ENCODE measurements at regions not wholly inside any gene's neighbourhood (a gene's known extent, or its start where the extent isn't known, plus 50 kb on each side); places are given as distances from the start of the nearest gene placed in this dataset.
"Not testable (repeated sequence)": the region's sequence is repeated elsewhere in the genome, so short reads cannot be mapped to it uniquely, and the experiment has no call there.

DNA sequence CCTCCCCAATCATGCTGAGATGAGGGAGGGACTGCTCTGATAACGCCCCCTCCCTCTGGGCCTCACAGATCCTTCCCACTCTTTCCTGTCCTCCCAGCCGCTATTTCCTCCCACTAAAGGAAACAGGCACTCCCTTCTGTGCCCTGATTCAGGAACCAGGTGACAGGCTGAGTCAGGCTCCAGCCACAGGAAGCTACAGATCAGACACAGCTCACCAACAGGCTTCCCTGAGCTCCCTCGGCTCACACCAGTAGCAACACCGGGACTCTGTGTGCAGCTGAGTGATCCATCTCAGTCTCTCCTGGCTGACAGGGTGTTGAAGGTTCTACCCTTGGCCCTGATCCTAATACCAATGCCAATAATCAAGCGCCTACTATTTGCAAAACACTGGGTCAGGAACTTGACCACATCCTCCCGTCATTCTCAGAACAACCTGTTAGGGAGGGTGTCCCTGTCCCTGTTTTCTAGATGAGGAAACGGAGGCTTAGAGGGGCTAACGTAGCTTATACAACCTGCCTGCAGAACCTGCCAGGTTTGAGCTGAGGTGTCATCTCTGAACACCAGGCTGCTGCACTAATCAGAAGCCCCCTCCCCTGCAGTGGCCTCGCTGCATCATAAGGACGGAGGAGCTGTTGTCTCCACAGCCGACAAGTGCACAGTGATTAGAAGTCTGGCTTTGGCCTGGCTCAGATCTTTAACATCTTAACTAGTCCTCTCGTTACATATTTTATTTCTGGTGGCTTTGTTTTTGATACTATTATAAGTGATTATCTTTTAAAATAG, 126.3 kb downstream of the LRRC37A3 start:
- H3K9me3 ChIP-seq (ENCODE audit: control insufficient read depth in 3 of 3, low read length in 3 of 3); H3K36me3 ChIP-seq (ENCODE audit: control insufficient read depth in 3 of 3, insufficient read depth in 3 of 3, low read length in 3 of 3); H3K27ac ChIP-seq (ENCODE audit: low read depth, low read length); H3K4me3 ChIP-seq (ENCODE audit: low read length in 3 of 3); H3K9ac ChIP-seq (ENCODE audit: low read depth in 1 of 3, low read length in 3 of 3); H3K27me3 ChIP-seq (ENCODE audit: control insufficient read depth in 3 of 3, insufficient read depth in 3 of 3, low read length in 3 of 3): not testable (repeated sequence)
- H3K4me1 ChIP-seq (ENCODE audit: control insufficient read depth in 3 of 3, insufficient read depth in 3 of 3, low read length in 3 of 3) = peaks cover 0 to 15% (median 9%) of the 10 kb centered on the region in 3 donors

DNA sequence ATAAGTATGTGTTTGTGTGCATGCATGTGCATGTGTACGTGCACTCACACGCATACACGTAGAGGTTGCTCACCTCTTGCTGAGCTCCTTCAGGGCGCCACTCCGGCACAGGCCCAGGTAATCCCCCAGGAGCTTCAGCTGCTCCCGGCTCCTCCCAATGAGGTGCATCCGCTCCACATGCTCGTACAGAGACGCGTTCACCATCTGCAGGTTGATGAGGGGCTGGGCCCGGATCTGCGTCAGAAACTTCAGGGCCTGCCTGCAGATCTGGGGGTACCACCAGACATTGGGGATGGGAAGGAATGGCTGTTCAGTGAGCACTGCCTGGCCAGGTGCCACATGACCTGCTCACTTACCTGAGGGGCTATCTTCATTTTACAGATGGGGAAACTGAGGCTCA, 127.0 kb downstream of the LRRC37A3 start:
- not testable (repeated sequence) for H3K27ac ChIP-seq (ENCODE audit: low read depth, low read length); H3K9ac ChIP-seq (ENCODE audit: low read depth in 1 of 3, low read length in 3 of 3); H3K36me3 ChIP-seq (ENCODE audit: control insufficient read depth in 3 of 3, insufficient read depth in 3 of 3, low read length in 3 of 3); H3K9me3 ChIP-seq (ENCODE audit: control insufficient read depth in 3 of 3, low read length in 3 of 3); H3K27me3 ChIP-seq (ENCODE audit: control insufficient read depth in 3 of 3, insufficient read depth in 3 of 3, low read length in 3 of 3); H3K4me3 ChIP-seq (ENCODE audit: low read length in 3 of 3)
- H3K4me1 ChIP-seq (ENCODE audit: control insufficient read depth in 3 of 3, insufficient read depth in 3 of 3, low read length in 3 of 3) = peaks cover 6 to 20% (median 16%) of the 10 kb centered on the region in 3 donors

DNA sequence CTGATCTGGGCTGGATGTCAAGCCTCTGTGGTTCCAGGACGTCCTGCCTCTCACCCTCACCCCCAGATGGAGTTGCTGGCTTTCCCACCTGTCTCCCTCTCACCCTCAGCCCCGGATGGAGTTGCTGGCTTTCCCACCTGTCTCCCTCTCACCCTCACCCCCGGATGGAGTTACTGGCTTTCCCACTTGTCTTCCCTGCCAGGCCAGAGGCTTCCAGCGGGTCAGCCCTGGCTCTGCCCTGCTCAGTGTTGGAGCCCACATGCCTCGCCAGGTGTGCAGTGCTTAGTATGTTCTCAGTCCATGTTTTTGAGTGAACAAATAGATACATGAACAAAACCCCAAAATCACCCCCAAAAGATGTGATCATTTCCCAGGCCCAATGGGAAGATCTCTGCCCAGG, 127.6 kb downstream of the LRRC37A3 start:
- H3K36me3 ChIP-seq (ENCODE audit: control insufficient read depth in 3 of 3, insufficient read depth in 3 of 3, low read length in 3 of 3); H3K4me3 ChIP-seq (ENCODE audit: low read length in 3 of 3); H3K27me3 ChIP-seq (ENCODE audit: control insufficient read depth in 3 of 3, insufficient read depth in 3 of 3, low read length in 3 of 3); H3K27ac ChIP-seq (ENCODE audit: low read depth, low read length); H3K9ac ChIP-seq (ENCODE audit: low read depth in 1 of 3, low read length in 3 of 3); H3K9me3 ChIP-seq (ENCODE audit: control insufficient read depth in 3 of 3, low read length in 3 of 3): not testable (repeated sequence)
- peaks cover 9 to 25% (median 22%) of the 10 kb centered on the region in 3 donors for H3K4me1 ChIP-seq (ENCODE audit: control insufficient read depth in 3 of 3, insufficient read depth in 3 of 3, low read length in 3 of 3)

DNA sequence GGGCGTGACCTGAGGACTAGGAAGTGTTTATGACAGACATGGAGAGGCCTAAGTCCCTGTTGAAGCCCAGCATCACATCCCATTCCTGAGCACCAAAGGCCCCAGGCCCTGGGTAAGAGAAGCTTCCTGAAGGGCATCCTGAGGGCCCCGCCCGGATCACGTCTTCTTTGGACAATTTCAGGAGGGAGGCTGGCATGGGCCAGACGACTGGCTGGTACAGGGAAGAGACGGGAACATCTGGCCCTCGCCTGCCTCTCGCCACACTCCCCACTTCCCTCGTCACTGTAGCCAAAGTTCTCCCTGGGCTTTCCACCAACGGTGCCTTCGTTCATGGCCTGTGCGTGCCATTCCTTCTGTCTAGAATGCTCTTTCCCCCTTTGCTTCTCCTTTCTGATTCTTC, 128.1 kb downstream of the LRRC37A3 start:
- H3K27me3 ChIP-seq (ENCODE audit: control insufficient read depth in 3 of 3, insufficient read depth in 3 of 3, low read length in 3 of 3); H3K9me3 ChIP-seq (ENCODE audit: control insufficient read depth in 3 of 3, low read length in 3 of 3); H3K9ac ChIP-seq (ENCODE audit: low read depth in 1 of 3, low read length in 3 of 3); H3K27ac ChIP-seq (ENCODE audit: low read depth, low read length); H3K4me3 ChIP-seq (ENCODE audit: low read length in 3 of 3); H3K36me3 ChIP-seq (ENCODE audit: control insufficient read depth in 3 of 3, insufficient read depth in 3 of 3, low read length in 3 of 3): not testable (repeated sequence)
- H3K4me1 ChIP-seq (ENCODE audit: control insufficient read depth in 3 of 3, insufficient read depth in 3 of 3, low read length in 3 of 3) = peaks cover 9 to 29% (median 25%) of the 10 kb centered on the region in 3 donors

DNA sequence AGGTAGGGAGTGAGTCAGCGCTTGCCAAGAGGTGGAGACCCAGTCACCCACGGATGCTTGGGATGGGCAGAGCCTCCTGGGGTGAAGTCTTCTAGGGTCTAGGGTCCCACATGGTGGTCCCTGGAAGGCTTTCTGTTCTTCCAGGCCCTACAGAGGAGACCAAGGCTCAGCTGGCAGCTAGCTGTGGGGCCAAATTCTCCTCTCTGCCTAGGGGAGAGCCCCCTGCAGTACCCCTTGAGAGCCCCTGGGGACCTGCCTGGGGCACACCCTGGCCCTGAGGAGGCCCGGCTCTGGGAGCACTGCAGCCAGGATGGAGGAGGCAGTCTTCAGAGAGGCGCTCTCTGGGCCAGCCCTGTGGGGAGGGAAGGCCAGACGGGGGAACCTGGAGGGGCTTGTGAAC, 128.6 kb upstream of the SMURF2 start:
- Histone ChIP-seq H3K4me1 (ENCODE audit: control insufficient read depth in 3 of 3, insufficient read depth in 3 of 3, low read length in 3 of 3) (peaks cover 9 to 30% (median 26%) of the 10 kb centered on the region in 3 donors), H3K36me3 (ENCODE audit: control insufficient read depth in 3 of 3, insufficient read depth in 3 of 3, low read length in 3 of 3) (peaks cover 3 to 12% (median 9%) of the 10 kb centered on the region in 3 donors)
- H3K9ac ChIP-seq (ENCODE audit: low read depth in 1 of 3, low read length in 3 of 3); H3K4me3 ChIP-seq (ENCODE audit: low read length in 3 of 3); H3K27ac ChIP-seq (ENCODE audit: low read depth, low read length); H3K27me3 ChIP-seq (ENCODE audit: control insufficient read depth in 3 of 3, insufficient read depth in 3 of 3, low read length in 3 of 3); H3K9me3 ChIP-seq (ENCODE audit: control insufficient read depth in 3 of 3, low read length in 3 of 3): not testable (repeated sequence)

DNA sequence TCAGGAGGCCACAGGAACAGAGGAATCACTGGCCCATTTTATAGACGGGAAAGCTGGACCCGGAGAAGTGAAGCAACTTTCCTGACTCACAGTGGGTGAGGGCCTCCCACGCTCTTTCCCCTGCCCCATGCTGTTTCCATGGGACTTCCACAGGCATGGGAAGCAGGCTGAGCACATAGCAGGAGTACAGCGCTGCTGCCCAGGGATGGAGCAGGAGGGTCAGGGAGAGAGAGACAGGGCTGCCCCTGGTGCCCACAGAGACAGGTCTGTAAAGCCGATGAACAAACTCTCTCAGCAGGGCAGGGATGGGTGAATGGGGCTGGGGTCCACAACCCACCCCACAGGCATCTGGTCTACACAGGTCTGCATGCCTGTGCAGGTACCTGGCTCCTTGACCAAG, 128.1 kb upstream of the SMURF2 start:
- H3K9ac ChIP-seq (ENCODE audit: low read depth in 1 of 3, low read length in 3 of 3) = not testable (repeated sequence)

DNA sequence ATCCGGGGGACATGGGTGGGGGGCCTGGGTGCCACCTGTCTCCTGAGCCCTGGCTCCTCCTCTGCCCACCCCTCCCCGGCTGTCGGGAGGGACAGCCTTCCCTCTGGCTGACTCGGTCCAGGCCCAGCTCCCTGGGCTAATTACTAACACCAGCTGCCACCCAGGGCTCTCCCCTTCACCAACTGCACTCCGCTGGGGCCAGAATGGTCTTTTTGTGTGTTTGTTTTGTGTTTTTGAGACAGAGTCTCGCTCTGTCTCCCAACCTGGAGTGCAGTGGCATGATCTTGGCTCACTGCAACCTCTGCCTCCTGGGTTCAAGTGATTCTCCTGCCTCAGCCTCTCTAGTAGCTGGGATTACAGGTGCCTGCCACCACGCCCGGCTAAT, 126.9 kb upstream of the SMURF2 start:
- H3K9me3 ChIP-seq (ENCODE audit: control insufficient read depth in 3 of 3, low read length in 3 of 3); H3K4me3 ChIP-seq (ENCODE audit: low read length in 3 of 3); H3K27ac ChIP-seq (ENCODE audit: low read depth, low read length); H3K9ac ChIP-seq (ENCODE audit: low read depth in 1 of 3, low read length in 3 of 3); H3K27me3 ChIP-seq (ENCODE audit: control insufficient read depth in 3 of 3, insufficient read depth in 3 of 3, low read length in 3 of 3): not testable (repeated sequence)
- H3K4me1 ChIP-seq (ENCODE audit: control insufficient read depth in 3 of 3, insufficient read depth in 3 of 3, low read length in 3 of 3) = peaks cover 9 to 30% (median 26%) of the 10 kb centered on the region in 3 donors
- peaks cover 11 to 21% (median 18%) of the 10 kb centered on the region in 3 donors for H3K36me3 ChIP-seq (ENCODE audit: control insufficient read depth in 3 of 3, insufficient read depth in 3 of 3, low read length in 3 of 3)

More for the DNA sequence above, 128.1 kb upstream of the SMURF2 start:
- not testable (repeated sequence) for H3K27ac ChIP-seq (ENCODE audit: low read depth, low read length); H3K4me3 ChIP-seq (ENCODE audit: low read length in 3 of 3); H3K9me3 ChIP-seq (ENCODE audit: control insufficient read depth in 3 of 3, low read length in 3 of 3); H3K27me3 ChIP-seq (ENCODE audit: control insufficient read depth in 3 of 3, insufficient read depth in 3 of 3, low read length in 3 of 3)
- peaks cover 9 to 30% (median 26%) of the 10 kb centered on the region in 3 donors for H3K4me1 ChIP-seq (ENCODE audit: control insufficient read depth in 3 of 3, insufficient read depth in 3 of 3, low read length in 3 of 3)
- peaks cover 6 to 13% (median 11%) of the 10 kb centered on the region in 3 donors for H3K36me3 ChIP-seq (ENCODE audit: control insufficient read depth in 3 of 3, insufficient read depth in 3 of 3, low read length in 3 of 3)

DNA sequence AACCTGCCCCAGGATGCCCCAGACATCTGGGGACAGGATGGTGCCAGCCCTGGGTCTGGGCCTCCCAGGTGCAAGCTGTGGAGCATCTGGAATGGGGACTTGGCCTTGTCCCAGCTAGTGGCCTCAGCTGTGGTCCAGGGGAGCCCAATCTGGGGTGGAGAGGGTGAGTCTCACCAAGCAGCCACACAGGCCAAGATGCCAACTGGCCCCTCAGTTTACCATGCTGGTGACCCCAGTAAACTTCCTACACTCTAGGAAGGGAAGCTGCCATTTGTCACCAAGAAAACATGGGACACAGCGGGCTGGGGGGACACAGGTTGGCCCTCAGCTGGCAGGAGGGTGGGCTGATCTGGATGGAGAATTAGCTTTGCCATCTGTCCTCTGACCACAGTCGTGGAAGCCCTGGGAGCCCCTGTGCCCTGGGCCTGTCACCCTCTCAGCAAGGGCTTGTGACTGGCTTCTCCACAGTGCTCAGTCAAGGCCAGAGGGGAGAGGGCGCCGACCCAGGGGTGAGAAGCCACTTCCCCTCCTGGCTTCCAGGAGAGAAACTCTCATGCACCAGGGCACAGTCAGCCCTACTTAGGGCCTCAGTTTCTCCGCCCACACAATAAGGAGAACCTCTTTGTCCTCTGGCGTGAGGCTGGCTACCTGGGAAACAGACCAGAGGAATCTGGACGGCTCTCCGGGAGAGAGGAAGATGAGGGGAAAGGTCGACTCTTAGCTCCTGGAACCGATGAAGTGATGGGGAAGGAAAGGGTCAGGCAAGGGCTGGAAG, 126.4 kb upstream of the SMURF2 start:
- Histone ChIP-seq H3K9me3 (ENCODE audit: control insufficient read depth in 3 of 3, low read length in 3 of 3) (no peaks in the 10 kb centered on the region), H3K36me3 (ENCODE audit: control insufficient read depth in 3 of 3, insufficient read depth in 3 of 3, low read length in 3 of 3) (peaks cover 15 to 26% (median 24%) of the 10 kb centered on the region in 3 donors), H3K27me3 (ENCODE audit: control insufficient read depth in 3 of 3, insufficient read depth in 3 of 3, low read length in 3 of 3) (peaks cover 0 to under 1% (median 0%) of the 10 kb centered on the region in 3 donors), H3K27ac (ENCODE audit: low read depth, low read length) (no peak overlapping the region), H3K4me1 (ENCODE audit: control insufficient read depth in 3 of 3, insufficient read depth in 3 of 3, low read length in 3 of 3) (peaks cover 9 to 30% (median 26%) of the 10 kb centered on the region in 3 donors), H3K9ac (ENCODE audit: low read depth in 1 of 3, low read length in 3 of 3) (no peak overlapping the region), H3K4me3 (ENCODE audit: low read length in 3 of 3) (no peak overlapping the region)

DNA sequence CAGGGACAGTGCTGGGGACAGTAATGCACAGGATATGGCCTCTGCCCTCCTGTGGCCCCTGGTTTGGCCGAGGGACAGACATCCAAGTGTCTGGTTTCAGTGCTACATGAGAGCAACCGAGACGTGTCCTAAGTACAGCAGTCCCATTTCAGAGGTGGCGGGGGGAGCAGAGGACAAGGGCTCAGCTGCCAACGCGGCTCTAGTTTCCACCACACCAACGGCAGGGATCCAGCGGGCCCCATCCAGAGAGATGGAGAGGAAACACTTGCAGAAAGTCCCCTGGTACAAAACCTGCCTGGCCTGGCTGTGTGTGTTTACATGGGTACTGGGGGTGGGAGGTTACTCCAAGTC, 125.8 kb upstream of the SMURF2 start:
- peaks cover 9 to 27% (median 26%) of the 10 kb centered on the region in 3 donors for H3K4me1 ChIP-seq (ENCODE audit: control insufficient read depth in 3 of 3, insufficient read depth in 3 of 3, low read length in 3 of 3)
- peaks cover 15 to 26% (median 26%) of the 10 kb centered on the region in 3 donors for H3K36me3 ChIP-seq (ENCODE audit: control insufficient read depth in 3 of 3, insufficient read depth in 3 of 3, low read length in 3 of 3)
- H3K4me3 ChIP-seq (ENCODE audit: low read length in 3 of 3) = no peak overlapping the region
- no peak overlapping the region for H3K27ac ChIP-seq (ENCODE audit: low read depth, low read length)
- peaks cover 0 to 3% (median 0%) of the 10 kb centered on the region in 3 donors for H3K27me3 ChIP-seq (ENCODE audit: control insufficient read depth in 3 of 3, insufficient read depth in 3 of 3, low read length in 3 of 3)
- no peaks in the 10 kb centered on the region for H3K9me3 ChIP-seq (ENCODE audit: control insufficient read depth in 3 of 3, low read length in 3 of 3)
- H3K9ac ChIP-seq (ENCODE audit: low read depth in 1 of 3, low read length in 3 of 3) = no peak overlapping the region

DNA sequence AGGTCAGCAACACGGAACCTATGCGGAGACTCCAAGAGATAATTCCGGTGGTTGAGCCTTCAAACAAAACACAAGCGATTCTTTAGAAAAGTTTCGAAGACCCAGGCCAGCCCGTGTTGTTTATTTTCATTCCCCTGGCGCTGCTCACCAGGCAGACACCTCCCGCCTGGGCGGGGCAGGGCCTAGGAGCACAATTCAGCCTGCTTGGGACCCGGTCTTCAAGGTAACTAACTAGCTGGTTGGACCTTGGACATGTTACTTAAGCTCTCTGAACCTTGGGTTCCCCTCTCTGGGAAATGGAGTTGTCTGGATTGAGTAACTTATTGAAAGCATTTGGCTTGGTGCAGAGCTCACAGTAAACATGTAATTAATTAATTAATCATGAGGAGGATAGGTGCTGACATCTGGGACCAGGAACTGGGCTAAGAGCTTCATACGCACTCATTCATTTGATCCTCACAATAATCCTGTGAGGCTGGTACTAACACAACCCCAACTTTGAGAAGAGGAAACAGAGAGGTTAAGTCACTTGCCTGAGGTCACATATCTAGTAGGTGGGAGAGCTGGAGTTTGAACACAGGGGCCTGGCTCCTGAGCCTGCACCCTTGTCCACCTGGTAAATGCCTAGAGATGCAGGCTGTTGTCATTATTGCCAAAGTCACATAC, 125.3 kb upstream of the SMURF2 start:
- no peak overlapping the region for H3K9ac ChIP-seq (ENCODE audit: low read depth in 1 of 3, low read length in 3 of 3)
- peaks cover 9 to 26% (median 24%) of the 10 kb centered on the region in 3 donors for H3K4me1 ChIP-seq (ENCODE audit: control insufficient read depth in 3 of 3, insufficient read depth in 3 of 3, low read length in 3 of 3)
- no peak overlapping the region for H3K4me3 ChIP-seq (ENCODE audit: low read length in 3 of 3)
- H3K27me3 ChIP-seq (ENCODE audit: control insufficient read depth in 3 of 3, insufficient read depth in 3 of 3, low read length in 3 of 3) = peaks cover 0 to 3% (median 0%) of the 10 kb centered on the region in 3 donors
- H3K36me3 ChIP-seq (ENCODE audit: control insufficient read depth in 3 of 3, insufficient read depth in 3 of 3, low read length in 3 of 3) = peaks cover 15 to 26% (median 26%) of the 10 kb centered on the region in 3 donors
- H3K9me3 ChIP-seq (ENCODE audit: control insufficient read depth in 3 of 3, low read length in 3 of 3) = no peaks in the 10 kb centered on the region
- H3K27ac ChIP-seq (ENCODE audit: low read depth, low read length) = peak overlapping the region; percentile 25
